C4-2B (cell line): ENCODE measurements at regions not wholly inside any gene's neighbourhood (a gene's known extent, or its start where the extent isn't known, plus 50 kb on each side); places are given as distances from the start of the nearest gene placed in this dataset.

ENCODE experiments used
- CTCF ChIP-seq: fragments of 450-650 bp; conservative IDR thresholded peaks from 2 replicates; pipeline ENCODE4 v1.5.1; 2017; ENCODE audit warnings: mild to moderate bottlenecking
- ZFX ChIP-seq: fragments of 450-650 bp; IDR thresholded peaks from 2 replicates; pipeline ENCODE4 v1.6.1; 2017

GRCh38 chr18:66993492-66993891, 389.6 kb upstream of the CDH19 start:
- TF ChIP-seq CTCF: no peak
- TF ChIP-seq ZFX: no peak
